ENCODE measurements at regions not wholly inside any gene's neighbourhood (a gene's known extent, or its start where the extent isn't known, plus 50 kb on each side); places are given as distances from the start of the nearest gene placed in this dataset.
"Not testable (repeated sequence)": the region's sequence is repeated elsewhere in the genome, so short reads cannot be mapped to it uniquely, and the experiment has no call there.

DNA sequence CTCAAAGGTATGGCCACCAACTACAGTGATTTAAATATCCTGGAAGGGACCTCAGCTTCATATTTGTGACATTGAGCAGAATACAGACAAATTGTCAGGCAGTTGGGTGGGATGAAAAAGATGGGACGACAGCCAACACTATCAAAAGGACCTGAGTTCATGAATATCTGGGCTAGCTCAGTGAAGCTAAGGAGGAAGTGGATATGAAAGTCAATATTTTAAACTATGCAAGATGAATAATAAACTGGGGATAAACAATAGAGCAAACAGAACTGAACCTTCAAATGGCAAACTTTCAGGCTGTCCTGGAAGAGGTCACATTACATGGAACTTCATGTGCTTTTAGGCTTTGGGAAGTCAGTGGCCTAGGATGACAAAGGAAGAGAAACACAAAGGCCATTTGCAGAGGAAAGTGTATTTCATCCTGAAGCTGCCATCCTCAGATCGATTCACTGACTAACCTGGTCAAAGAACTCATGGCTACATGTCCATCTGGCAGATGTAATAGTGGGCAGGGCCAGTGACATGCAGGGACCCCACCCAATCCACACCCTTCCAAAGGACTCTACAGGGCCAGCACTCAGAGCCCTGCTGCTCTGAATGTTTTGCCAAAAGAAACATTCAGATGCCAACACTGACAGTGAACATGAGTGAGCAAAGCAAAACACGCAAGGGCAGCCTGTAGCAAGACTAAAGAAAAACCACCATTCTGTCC is 175.7 kb downstream of the ETAA1 start:
- no peak for DNase-seq

- DNase-seq, result no peak
Measured at GRCh38 chr2:67574230-67574629, 177.1 kb downstream of the ETAA1 start.

DNA sequence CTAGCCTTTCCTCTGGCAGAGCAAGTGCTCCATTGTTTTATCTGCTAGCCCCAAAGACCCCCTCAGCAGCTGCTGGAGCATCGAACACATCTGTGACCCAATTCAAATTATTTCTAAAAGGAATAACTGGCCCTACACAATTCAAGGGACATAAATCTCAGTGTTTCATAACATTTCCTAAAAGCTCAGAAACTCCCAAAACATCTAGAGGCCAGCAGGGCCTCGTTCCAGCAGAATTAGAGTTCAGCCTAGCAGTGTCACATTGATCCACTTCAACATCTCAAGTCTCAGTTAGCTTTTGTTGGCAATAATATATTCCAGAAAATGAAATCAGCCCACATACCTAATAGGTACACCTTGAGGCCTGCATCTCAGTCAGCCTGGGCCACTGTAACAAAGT is 179.1 kb downstream of the ETAA1 start:
- no peak for DNase-seq

- DNase-seq, result no peak
Measured at GRCh38 chr2:67576991-67577390, 179.9 kb downstream of the ETAA1 start.

GRCh38 chr2:67579216-67579615 is 182.1 kb downstream of the ETAA1 start:
- no peak for DNase-seq

DNA sequence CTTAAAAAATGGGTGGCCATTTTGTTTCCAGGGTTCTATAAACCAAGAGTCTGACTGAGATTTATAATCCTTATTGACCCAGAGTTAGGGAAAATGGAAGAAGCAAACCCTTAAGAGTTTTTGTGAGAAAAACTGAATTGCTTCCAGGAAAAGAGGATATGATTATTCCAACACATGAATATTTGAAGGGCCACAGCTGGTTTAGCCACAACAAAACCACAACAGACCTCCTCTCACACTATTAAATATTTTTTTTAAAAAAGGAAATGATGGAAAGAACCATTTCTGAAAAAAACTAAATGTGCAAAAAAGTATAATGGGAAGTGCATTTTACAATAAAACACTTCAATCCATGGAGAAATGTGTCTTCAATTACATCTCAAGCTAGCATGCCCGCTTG is 182.7 kb downstream of the ETAA1 start:
- no peak for DNase-seq

- no peak for DNase-seq
Measured at GRCh38 chr2:67581751-67582150, 184.6 kb downstream of the ETAA1 start.

DNA sequence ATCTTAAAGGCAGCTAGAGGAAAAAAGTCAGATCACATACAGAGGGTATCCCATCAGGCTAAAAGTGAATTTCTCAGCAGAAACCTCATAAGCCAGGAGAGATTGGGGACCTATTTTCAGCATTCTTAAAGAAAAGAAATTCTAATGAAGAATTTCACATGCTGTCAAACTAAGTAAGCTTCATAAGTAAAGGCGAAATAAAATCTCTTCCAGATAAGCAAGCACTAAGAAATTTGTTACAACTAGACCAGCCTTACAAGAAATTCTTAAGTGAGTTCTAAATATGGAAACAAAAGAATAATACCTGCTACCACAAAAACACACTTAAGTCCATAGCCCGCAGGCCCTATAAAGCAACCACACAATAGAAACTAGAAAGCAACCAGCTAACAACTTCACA is 186.1 kb downstream of the ETAA1 start:
- no peak for DNase-seq

- DNase-seq, result no peak
Measured at GRCh38 chr2:67585400-67585799, 188.3 kb downstream of the ETAA1 start.

DNA sequence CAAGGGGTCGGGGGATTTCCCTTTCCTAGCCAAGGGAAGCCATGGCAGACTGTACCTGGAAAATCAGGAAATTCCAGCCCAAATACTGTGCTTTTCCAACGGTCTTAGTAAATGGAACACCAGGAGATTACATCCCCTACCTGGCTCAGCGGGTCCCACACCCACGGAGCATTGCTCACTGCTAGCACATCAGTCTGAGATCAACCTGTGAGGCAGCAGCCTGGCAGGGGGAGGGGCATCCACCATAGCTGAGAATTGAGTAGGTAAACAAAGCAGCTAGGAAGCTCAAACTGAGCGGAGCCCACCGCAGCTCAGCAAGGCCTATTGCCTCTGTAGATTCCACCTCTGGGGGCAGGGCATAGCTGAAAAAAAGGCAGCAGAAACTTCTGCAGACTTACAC is 192.0 kb downstream of the ETAA1 start:
- not testable (repeated sequence) for DNase-seq

- DNase-seq, result not testable (repeated sequence)
Measured at GRCh38 chr2:67594522-67594921, 197.4 kb downstream of the ETAA1 start.

DNA sequence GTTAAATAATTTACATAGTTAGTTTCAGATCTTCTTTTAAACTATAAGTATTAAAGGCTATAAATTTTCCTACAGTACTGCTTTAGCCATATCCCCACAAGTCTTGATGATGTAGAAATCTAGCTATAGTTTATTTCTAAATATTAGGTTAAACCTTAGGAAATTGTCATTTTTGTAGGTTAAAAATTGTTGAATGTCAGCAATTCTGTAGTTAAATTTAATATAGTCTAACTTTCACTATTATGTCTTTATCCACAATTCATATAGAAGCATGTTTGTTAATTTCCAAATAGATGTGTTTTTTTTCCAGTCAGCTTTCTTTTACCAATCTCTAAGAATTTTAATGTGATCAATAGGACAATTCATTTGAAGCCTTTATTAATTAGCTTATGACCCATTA is 199.7 kb downstream of the ETAA1 start:
- DNase-seq, result no peak

DNA sequence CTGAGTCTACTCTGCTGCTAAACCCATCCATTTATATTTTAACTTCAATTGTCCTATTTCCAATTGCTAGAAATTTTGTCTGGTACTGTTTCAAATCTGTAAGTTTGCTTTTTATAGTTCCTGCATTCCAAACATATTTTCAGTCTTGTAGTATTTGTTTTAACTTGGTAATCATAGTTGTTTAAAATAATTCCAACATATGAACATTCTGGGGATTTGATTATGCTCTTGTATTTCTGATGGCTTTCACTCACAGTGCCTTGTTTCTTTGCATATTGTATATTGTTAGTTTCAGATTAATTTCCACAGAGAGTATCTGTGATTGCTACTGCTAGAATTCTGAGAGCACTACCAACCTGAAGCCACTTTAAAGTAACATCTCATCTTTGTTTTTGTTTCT is 202.4 kb downstream of the ETAA1 start:
- DNase-seq, result no peak

DNA sequence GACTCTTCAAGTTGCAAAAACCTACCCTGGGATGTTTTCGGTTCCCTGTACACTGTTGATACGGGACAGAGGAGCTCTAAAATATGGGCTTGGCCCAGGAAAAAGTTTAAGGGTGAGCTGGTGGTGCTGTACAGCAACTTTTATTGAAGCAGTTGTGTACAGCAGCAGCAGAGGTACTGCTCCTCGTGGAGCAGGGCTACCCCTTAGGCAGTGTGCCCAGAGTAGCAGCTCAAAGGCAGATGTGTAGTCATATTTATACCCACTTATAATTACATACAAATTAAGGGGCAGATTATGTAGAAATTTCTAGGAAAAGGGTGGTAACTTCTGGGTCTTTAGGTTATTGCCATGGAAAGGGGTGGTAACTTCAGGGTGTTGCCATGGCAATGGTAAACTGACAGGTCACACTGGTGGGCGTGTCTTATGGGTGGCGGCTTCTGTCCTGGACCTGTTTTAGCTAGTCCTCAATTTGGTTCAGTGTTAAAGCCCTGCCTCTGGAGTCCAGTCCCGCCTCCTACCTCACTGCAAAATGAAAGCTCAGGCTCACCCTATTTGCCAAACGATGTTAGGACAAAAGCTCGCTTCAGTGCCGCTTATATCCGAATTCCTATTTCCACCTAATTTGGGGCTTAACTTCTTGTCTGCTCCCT is 203.2 kb downstream of the ETAA1 start:
- DNase-seq, result no peak

- DNase-seq, result no peak
Measured at GRCh38 chr2:67600946-67601345, 203.8 kb downstream of the ETAA1 start.

GRCh38 chr2:67604360-67604759 is 207.2 kb downstream of the ETAA1 start:
- no peak for DNase-seq

DNA sequence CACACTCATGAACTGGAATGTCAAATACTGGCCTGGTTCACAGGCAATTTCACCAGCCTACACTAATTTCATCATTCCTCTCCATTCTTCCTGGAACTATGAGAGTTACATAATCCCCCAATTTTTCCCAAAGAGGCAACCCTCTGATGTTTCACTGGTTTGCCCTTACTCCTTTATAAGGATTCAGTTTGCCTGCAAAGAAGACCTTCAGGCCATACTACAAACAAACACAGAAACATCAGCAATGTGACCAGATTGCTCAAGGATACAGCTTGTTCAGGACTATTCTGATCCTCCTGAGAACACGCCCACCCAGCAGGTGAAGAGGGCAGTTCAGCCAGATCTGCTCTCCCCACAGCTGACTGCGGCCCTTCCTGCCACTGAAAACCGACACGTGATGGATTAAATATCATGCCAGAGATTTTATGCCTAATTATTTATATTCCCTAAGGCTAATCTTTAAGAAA is 215.5 kb downstream of the ETAA1 start:
- no peak for DNase-seq

GRCh38 chr2:67613227-67613626 is 216.1 kb downstream of the ETAA1 start:
- no peak for DNase-seq

DNA sequence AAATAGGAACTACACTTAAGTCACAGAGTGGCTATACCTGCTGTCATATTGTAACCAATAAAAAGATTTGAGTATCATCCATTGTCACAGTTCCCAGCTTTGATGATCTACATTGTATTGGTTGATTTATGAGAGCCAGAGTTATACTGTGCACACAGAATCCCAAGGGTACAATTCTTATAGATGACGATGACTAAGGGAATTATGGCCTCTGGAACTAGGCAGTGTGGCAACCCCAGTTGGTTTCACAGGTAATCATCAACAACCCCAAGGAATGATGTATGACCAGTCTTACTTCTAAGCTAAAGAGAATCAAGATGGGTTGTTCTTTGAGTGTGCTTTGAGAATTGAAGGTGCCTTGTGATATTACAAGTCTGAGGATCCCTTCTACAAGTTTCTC is 217.3 kb downstream of the ETAA1 start:
- no peak for DNase-seq

- no peak for DNase-seq
Measured at GRCh38 chr2:67616749-67617148, 219.6 kb downstream of the ETAA1 start.

DNA sequence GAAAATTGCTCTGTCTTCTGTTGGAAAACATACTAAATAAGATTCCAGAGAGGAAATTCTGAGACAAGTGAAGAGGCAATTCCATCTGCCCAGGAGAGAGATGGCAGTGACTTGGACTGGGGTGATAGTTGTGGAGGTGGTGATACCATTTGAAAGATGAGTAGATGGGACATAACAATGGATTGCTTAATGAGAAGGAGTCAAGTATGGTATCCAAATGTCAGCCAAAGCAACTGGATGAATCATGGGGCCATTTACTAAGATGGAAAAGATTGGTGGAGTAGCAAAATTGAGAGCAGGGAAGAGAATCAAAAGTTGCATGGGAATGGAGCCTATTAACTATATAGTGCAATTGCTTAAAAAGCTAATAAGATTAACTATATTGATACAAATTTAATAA is 222.1 kb downstream of the ETAA1 start:
- DNase-seq, result no peak

DNA sequence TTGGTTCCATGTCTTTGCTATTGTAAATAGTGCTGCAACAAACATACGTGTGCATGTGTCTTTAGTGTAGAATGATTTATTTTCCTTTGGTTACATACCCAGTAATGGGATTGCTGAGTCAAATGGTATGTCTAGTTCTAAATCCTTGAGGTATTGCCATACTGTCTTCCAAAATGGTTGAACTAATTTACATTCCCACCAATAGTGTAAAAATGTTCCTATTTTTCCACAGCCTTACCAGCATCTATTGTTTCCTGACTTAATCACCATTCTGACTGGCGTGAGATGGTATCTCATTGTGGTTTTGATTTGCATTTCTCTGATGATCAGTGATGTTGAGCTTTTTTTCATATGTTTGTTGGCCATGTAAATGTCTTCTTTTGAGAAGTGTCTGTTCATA is 226.6 kb downstream of the ETAA1 start:
- not testable (repeated sequence) for DNase-seq

DNA sequence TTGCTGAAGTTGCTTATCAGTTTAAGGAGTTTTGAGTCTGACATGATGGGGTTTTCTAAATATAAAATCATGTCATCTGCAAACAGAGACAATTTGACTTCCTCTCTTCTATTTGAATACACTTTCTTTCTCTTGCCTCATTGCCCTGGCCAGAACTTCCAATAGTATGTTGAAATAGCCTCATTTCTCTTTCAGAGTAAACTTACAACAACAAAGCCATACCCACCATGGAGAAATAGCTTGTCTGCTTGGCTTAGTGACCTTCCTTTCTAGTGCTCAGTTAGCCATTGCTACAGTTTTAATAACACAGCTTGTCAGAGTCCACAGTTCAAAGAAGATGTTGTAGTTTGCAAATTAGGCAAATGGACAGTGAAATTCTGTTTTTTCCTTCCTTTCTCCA is 228.0 kb downstream of the ETAA1 start:
- DNase-seq, result no peak

DNA sequence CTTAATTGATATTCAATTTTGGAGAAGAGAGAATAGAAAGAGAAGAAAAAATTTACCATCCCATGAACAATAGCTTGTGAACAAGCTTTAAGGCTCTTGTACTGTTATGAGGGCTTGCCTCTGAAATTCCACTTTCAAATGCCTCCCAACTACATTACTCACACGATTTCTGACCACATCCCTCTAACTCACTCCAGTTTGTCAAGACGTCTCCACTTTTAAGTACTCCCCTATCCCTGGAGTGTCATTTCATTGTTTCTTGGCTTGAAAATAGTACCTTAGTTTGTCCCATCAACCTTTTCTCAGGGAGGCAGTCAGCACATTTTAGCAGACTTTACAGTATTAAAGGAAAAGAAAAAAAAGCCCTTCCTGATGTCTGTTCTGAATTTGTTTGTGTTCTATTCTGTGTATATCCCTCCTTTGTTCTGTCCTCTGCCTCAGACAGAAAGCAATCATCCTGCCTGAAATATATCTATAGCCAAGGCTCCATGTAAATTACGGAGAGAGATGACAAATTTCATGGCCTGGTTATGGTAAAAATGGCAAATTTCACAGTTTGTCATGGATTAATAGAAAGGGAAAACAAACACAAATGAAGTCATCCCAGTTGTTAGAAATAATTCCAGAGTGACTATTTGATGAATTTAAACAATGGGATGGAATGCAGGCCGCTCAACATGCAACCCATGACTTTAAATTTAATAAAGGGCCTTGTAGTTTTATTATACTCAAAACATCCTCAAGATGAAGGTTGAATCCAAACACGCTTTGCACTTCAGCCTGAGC is 228.8 kb downstream of the ETAA1 start:
- DNase-seq, result no peak

Data from CD4-positive, alpha-beta T cell treated with Interleukin-21 for 1 hour (primary cell).